H4 (cell line): ENCODE measurements at regions not wholly inside any gene's neighbourhood (a gene's known extent, or its start where the extent isn't known, plus 50 kb on each side); places are given as distances from the start of the nearest gene placed in this dataset.

Experiments used
- DNase-seq: peaks from one replicate; pipeline ENCODE4 v3.0.0-alpha.2; 2015; ENCODE audit warnings: low spot score

DNA sequence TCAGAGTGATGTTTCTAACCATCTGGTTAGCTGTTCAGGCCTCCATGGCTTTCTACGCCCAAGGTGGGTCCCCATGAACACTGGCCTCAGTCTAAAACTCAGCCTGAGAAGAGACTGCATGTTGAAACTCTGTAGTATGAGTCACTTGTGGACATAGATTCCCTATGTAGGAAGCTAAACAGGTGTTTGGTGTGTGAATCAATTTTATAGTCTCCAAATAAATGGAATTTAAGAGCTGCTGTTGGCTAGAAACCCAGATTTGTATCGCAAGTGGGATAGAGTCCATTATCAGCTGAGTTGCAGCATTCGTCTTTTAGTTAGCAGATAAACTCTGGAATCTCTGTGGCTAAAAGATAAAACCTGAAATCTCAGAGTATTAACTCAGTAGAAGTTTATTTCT lies 131.4 kb downstream of the KCNS3 start:
- DNase-seq = no peak

GRCh38 chr2:18005411-18005810 lies 126.9 kb downstream of the KCNS3 start:
- DNase-seq = no peak

DNA sequence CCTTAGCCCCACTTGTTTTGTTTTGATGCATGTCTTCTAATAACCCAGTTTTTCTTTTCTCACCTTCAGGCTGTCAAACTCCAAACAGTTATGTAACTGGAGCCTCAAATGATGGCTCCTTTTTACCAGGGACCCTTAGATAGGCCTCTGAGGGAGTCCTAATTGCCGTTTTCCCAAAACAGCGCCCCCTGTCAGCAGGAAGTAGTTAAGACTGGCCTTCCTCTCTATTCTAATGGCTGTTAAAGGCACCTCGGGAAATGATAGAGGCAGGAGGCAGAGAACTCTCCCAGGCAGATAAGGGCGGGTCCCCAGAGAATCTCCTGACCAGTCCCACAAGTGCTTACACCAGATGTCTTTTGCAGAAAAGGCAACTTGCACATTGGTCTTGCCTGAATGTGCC lies 123.2 kb downstream of the KCNS3 start:
- DNase-seq = no peak

- DNase-seq = no peak
These were observed 118.5 kb downstream of the KCNS3 start for GRCh38 chr2:17996978-17997377.

DNA sequence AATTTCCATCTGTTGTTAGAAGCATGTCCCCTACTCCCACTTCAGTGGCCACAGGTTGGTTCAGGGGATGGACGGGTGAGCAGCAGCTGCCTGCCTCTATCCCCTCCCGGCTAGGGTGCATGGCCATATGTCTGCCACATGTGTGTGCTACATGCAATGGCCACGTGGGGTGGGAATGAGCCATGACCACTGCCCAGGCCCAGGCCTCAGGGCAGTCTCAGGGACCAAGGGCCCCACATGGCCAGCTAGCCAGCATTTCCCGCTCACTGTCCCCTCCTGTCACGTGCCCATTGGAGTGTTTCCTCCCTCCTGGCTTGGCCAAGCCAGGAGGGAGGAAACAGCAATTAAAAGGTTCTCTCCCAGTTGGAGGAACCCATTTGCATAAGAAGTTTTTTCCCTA lies 117.1 kb downstream of the KCNS3 start:
- no peak for DNase-seq
